ENCODE measurements at regions not wholly inside any gene's neighbourhood (a gene's known extent, or its start where the extent isn't known, plus 50 kb on each side); places are given as distances from the start of the nearest gene placed in this dataset.
A peak's percentile ranks its signal among the peaks of the same experiment; 100 is the strongest.

GRCh38 chr9:12544700-12545099 is 148.5 kb upstream of the TYRP1 start:
- DNase-seq (ENCODE audit: extremely low spot score, unreplicated experiment), result no peak
- TF ChIP-seq CTCF (conservative IDR thresholded peaks at IDR 0.05), result no peak
- no peaks in the 10 kb centered on the region for H3K27me3 Mint-ChIP-seq
- no peaks in the 10 kb centered on the region for H3K36me3 Mint-ChIP-seq
- H3K27ac Mint-ChIP-seq, result no peak overlapping the region
- no peaks in the 10 kb centered on the region for H3K9me3 Mint-ChIP-seq
- no peak overlapping the region for H3K4me3 Mint-ChIP-seq
- H3K4me1 Mint-ChIP-seq (ENCODE audit: unreplicated experiment), result no peaks in the 10 kb centered on the region

DNA sequence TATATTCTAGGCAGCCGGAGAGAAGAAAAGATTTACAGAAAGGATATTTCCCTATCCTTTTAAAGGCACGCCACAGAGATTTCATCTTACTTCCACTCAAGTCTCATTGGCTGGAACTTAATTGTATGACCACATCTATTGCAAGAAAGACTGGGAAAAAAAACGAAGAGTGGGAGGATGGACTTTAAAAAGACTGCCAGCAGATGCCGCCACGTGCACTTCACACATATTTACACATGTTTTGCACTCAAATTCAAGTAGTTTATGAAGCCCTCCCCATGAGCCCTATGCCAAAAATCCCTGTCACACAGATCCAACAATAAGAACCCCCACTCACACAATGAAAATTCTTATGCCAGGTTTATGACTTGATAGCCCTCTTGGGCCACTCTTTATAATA is 138.5 kb upstream of the TYRP1 start:
- DNase-seq (ENCODE audit: extremely low spot score, unreplicated experiment), result no peak
- no peaks in the 10 kb centered on the region for H3K36me3 Mint-ChIP-seq

DNA sequence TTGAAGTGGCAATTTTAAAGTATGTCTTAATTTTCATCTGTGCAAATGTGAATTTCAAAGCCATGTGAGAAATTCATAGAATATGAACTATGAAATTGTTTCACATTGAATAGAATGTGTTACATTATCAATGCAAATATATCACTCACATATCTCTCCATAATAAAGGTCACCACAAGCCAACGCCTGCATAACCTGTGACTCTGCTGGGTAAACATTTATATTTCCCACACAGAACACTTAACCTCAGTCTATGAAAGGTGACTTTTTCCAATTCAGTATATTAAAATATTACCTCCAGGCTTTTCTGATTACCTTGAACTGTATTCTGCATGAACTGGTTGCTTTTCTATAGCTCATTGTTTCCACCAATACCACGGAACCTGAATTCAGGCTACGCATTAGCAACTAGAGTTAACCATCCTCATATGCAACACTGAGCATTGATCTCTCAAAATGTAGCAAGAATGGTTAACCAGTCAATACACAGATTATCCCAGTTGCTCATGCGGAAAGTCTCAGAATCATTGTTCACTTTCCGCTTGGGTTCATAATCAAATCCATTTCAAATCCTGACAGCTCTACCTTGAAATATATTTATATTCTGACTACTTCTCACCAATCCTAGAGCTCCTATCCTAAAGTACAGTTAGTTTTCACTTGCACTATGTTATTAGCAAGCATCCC is 126.6 kb upstream of the TYRP1 start:
- peaks cover 9% of the 10 kb centered on the region for H3K27me3 Mint-ChIP-seq
- H3K4me3 Mint-ChIP-seq, result no peak overlapping the region
- H3K9me3 Mint-ChIP-seq, result no peaks in the 10 kb centered on the region
- no peak for DNase-seq (ENCODE audit: extremely low spot score, unreplicated experiment)
- no peaks in the 10 kb centered on the region for H3K4me1 Mint-ChIP-seq (ENCODE audit: unreplicated experiment)
- H3K27ac Mint-ChIP-seq, result no peak overlapping the region
- H3K36me3 Mint-ChIP-seq, result no peaks in the 10 kb centered on the region
- no peak for TF ChIP-seq CTCF (conservative IDR thresholded peaks at IDR 0.05)

More for the DNA sequence above, 138.5 kb upstream of the TYRP1 start:
- H3K27ac Mint-ChIP-seq, result no peak overlapping the region
- no peak overlapping the region for H3K4me3 Mint-ChIP-seq
- H3K27me3 Mint-ChIP-seq, result no peaks in the 10 kb centered on the region
- peak; percentile 45 for TF ChIP-seq CTCF (conservative IDR thresholded peaks at IDR 0.05)
- no peaks in the 10 kb centered on the region for H3K4me1 Mint-ChIP-seq (ENCODE audit: unreplicated experiment)
- no peaks in the 10 kb centered on the region for H3K9me3 Mint-ChIP-seq

GRCh38 chr9:12584656-12585522 is 108.3 kb upstream of the TYRP1 start:
- no peaks in the 10 kb centered on the region for H3K36me3 Mint-ChIP-seq
- H3K4me1 Mint-ChIP-seq (ENCODE audit: unreplicated experiment), result no peaks in the 10 kb centered on the region
- no peak overlapping the region for H3K27ac Mint-ChIP-seq
- TF ChIP-seq CTCF (conservative IDR thresholded peaks at IDR 0.05), result no peak
- H3K9me3 Mint-ChIP-seq, result no peaks in the 10 kb centered on the region
- H3K4me3 Mint-ChIP-seq, result no peak overlapping the region
- no peak for DNase-seq (ENCODE audit: extremely low spot score, unreplicated experiment)
- peaks cover 2% of the 10 kb centered on the region for H3K27me3 Mint-ChIP-seq

DNA sequence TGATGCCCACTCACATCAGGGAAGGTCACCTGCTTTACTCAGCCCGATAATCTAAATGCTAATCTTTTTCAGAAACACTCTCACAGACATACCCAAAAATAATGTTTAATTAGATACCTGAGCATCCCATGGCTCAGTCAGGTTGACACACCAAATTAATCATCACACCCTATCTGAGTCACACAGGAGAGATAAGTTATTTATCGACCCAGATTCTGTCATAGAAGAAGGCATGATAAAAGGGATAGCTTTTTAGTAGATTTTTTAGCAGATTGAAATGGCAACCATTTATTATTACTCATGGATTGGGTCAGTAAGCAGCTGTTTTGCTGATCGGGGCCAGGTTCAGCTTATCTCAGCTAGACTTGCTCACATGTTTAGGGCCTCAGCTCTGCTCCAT is 97.8 kb upstream of the TYRP1 start:
- H3K27me3 Mint-ChIP-seq, result no peaks in the 10 kb centered on the region
- H3K36me3 Mint-ChIP-seq, result no peaks in the 10 kb centered on the region
- no peak for DNase-seq (ENCODE audit: extremely low spot score, unreplicated experiment)
- no peak overlapping the region for H3K4me3 Mint-ChIP-seq
- H3K27ac Mint-ChIP-seq, result no peak overlapping the region
- H3K4me1 Mint-ChIP-seq (ENCODE audit: unreplicated experiment), result no peaks in the 10 kb centered on the region
- TF ChIP-seq CTCF (conservative IDR thresholded peaks at IDR 0.05), result no peak
- no peaks in the 10 kb centered on the region for H3K9me3 Mint-ChIP-seq

All from type B pancreatic cell (in vitro differentiated cells).